OCI-M2 (cell line): ENCODE measurements at regions not wholly inside any gene's neighbourhood (a gene's known extent, or its start where the extent isn't known, plus 50 kb on each side); places are given as distances from the start of the nearest gene placed in this dataset.
"Not testable (repeated sequence)": the region's sequence is repeated elsewhere in the genome, so short reads cannot be mapped to it uniquely, and the experiment has no call there.

ENCODE experiments used
- DNase-seq: peaks from one replicate; lab custom pipeline; 2025; ENCODE audit not compliant: unreplicated experiment; lab: John Stamatoyannopoulos, UW

GRCh38 chrX:39029221-39029620, 228.0 kb downstream of the MID1IP1 start:
- DNase-seq, result no peak

- no peak for DNase-seq
These were observed 229.4 kb downstream of the MID1IP1 start for GRCh38 chrX:39030636-39031035.

GRCh38 chrX:39039890-39040289, 238.6 kb downstream of the MID1IP1 start:
- DNase-seq, result no peak

- no peak for DNase-seq
These were observed 242.7 kb downstream of the MID1IP1 start for GRCh38 chrX:39043838-39044550.

GRCh38 chrX:39047174-39047573, 245.9 kb downstream of the MID1IP1 start:
- no peak for DNase-seq

- DNase-seq, result no peak
These were observed 248.7 kb downstream of the MID1IP1 start for GRCh38 chrX:39049975-39050374.

GRCh38 chrX:39050427-39050826, 249.2 kb downstream of the MID1IP1 start:
- no peak for DNase-seq

- no peak for DNase-seq
These were observed 251.5 kb downstream of the MID1IP1 start for GRCh38 chrX:39052751-39053150.

- DNase-seq, result no peak
These were observed 257.5 kb downstream of the MID1IP1 start for GRCh38 chrX:39058724-39059123.

- DNase-seq, result no peak
These were observed 258.6 kb downstream of the MID1IP1 start for GRCh38 chrX:39059866-39060265.

- DNase-seq, result no peak
These were observed 261.8 kb downstream of the MID1IP1 start for GRCh38 chrX:39063037-39063436.

- no peak for DNase-seq
These were observed 262.4 kb downstream of the MID1IP1 start for GRCh38 chrX:39063702-39064101.

GRCh38 chrX:39065051-39065871, 264.0 kb downstream of the MID1IP1 start:
- no peak for DNase-seq

GRCh38 chrX:39067866-39068265, 266.6 kb downstream of the MID1IP1 start:
- DNase-seq, result no peak

- DNase-seq, result not testable (repeated sequence)
These were observed 267.4 kb downstream of the MID1IP1 start for GRCh38 chrX:39068634-39069033.

GRCh38 chrX:39070009-39070408, 268.8 kb downstream of the MID1IP1 start:
- no peak for DNase-seq

GRCh38 chrX:39073131-39073530, 271.9 kb downstream of the MID1IP1 start:
- no peak for DNase-seq

GRCh38 chrX:39096599-39096998, 295.3 kb downstream of the MID1IP1 start:
- no peak for DNase-seq

GRCh38 chrX:39104745-39105144, 303.5 kb downstream of the MID1IP1 start:
- DNase-seq, result no peak

- DNase-seq, result no peak
These were observed 310.9 kb downstream of the MID1IP1 start for GRCh38 chrX:39112143-39112542.

GRCh38 chrX:39115166-39115565, 313.9 kb downstream of the MID1IP1 start:
- DNase-seq, result no peak

GRCh38 chrX:39117101-39117500, 315.8 kb downstream of the MID1IP1 start:
- DNase-seq, result no peak
